ENCODE measurements at regions not wholly inside any gene's neighbourhood (a gene's known extent, or its start where the extent isn't known, plus 50 kb on each side); places are given as distances from the start of the nearest gene placed in this dataset.

DNA sequence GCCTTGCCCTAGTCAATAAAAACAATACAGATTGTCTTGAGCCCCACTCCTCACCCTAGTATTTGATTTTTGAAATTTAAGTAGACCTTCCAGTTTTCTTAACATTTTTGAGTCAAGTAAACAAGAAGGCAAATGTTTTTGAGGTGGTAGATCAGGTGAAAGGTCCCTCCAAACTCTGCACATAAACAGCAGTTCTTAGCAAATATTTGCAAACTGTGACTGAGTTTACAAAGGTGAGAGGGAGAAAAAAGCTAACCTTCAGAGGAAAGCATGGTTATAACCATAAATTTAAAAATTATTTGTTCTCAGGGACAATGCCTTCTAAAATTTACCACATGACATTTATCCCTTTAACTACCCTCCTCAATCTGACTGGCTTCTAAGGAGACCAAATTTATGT, 84.6 kb upstream of the PCDH17 start:
- Histone ChIP-seq H3K36me3 (no peaks in the 10 kb centered on the region), H3K4me1 (no peaks in the 10 kb centered on the region), H3K27me3 (no peaks in the 10 kb centered on the region), H3K4me3 (no peak overlapping the region), H3K9me3 (no peaks in the 10 kb centered on the region), H3K27ac (no peak overlapping the region)
- no peak for TF ChIP-seq POLR2A (IDR thresholded peaks at IDR 0.05)
- TF ChIP-seq, protein P1, sequence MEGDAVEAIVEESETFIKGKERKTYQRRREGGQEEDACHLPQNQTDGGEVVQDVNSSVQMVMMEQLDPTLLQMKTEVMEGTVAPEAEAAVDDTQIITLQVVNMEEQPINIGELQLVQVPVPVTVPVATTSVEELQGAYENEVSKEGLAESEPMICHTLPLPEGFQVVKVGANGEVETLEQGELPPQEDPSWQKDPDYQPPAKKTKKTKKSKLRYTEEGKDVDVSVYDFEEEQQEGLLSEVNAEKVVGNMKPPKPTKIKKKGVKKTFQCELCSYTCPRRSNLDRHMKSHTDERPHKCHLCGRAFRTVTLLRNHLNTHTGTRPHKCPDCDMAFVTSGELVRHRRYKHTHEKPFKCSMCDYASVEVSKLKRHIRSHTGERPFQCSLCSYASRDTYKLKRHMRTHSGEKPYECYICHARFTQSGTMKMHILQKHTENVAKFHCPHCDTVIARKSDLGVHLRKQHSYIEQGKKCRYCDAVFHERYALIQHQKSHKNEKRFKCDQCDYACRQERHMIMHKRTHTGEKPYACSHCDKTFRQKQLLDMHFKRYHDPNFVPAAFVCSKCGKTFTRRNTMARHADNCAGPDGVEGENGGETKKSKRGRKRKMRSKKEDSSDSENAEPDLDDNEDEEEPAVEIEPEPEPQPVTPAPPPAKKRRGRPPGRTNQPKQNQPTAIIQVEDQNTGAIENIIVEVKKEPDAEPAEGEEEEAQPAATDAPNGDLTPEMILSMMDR (IDR thresholded peaks at IDR 0.05) = no peak
- ATAC-seq (peak; percentile 28 to 56 (median 40)), DNase-seq (no peak)
- intact Hi-C loops (cut with DNase I) = no loop called here

DNA sequence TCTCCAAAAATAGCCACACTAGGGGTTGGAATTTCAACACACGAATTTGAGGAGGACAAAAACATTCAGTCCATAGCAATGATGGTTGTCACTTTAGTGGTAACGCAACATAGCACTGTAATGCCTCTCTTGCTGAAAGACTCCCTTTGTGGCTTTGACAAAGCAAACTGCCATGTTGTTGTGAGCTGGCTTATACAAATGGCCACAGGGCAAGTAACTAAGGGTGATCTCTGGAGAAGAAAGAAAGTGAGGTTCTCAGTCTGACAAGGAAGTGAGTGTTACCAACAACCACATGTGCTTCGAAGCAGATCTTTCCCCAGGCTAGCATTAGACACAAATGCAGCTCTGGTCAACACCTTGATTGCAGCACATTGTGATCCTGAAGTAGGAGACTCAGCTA, 79.1 kb upstream of the PCDH17 start:
- no peaks in the 10 kb centered on the region for H3K4me1 ChIP-seq
- intact Hi-C loops (cut with DNase I) = no loop called here
- H3K27me3 ChIP-seq = no peaks in the 10 kb centered on the region
- TF ChIP-seq, protein P1 (IDR thresholded peaks at IDR 0.05) = no peak
- TF ChIP-seq POLR2A (IDR thresholded peaks at IDR 0.05) = no peak
- H3K9me3 ChIP-seq = no peaks in the 10 kb centered on the region
- no peak overlapping the region for H3K4me3 ChIP-seq
- H3K27ac ChIP-seq = no peak overlapping the region
- no peaks in the 10 kb centered on the region for H3K36me3 ChIP-seq
- DNase-seq (no peak), ATAC-seq (no peak)
- 72% methylated on average over 3 of the region's 3 CpGs for WGBS (ENCODE audit: insufficient coverage, low coverage, low lambda C conversion rate, missing lambda C conversion rate)

DNA sequence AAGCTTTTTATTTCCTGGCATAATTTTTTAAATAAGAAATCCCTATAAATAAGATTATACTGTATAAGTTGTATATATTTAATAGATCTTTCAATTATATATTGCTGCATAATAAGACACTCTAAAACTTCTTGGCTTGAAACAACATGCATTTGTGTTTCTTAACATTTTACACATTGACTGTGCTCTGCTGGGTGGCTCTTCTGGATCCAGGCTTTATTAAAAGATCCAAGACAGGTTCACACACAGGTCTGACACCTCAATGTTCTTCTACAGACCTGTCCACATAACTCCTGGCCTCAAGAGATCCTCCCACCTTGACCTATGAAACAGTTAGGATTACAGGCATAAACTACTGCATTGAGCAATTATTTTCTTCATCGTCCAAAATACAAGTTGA, 77.6 kb upstream of the PCDH17 start:
- 48% methylated on average over 1 of the region's 1 CpG for WGBS (ENCODE audit: insufficient coverage, low coverage, low lambda C conversion rate, missing lambda C conversion rate)
- ATAC-seq = no peak
- no peak for DNase-seq
- Histone ChIP-seq H3K4me1 (no peaks in the 10 kb centered on the region), H3K36me3 (no peaks in the 10 kb centered on the region), H3K4me3 (no peak overlapping the region), H3K9me3 (no peaks in the 10 kb centered on the region), H3K27me3 (no peaks in the 10 kb centered on the region), H3K27ac (no peak overlapping the region)
- intact Hi-C loops (cut with DNase I) = no loop called here
- TF ChIP-seq POLR2A (IDR thresholded peaks at IDR 0.05) = no peak
- TF ChIP-seq, protein P1 (IDR thresholded peaks at IDR 0.05) = no peak

DNA sequence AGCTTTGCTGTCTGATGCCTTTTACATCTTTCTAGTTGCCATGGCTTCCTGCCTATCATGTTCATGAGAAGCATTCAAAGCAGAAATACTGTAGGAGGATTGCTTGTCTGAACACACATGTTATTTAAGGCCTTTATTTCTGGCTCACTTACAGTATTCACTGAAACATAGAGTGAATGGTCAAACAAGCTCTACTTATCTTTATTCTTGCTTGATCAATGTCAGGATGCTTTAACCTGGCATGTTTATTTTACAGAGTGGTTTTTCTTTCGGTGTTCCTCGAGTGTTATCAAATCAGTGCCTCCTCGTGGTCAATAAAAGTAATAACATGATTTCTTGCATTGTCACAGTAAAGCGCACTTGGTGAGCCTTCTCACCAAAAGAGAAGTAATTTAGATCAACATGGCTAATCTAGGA, 73.5 kb upstream of the PCDH17 start:
- Histone ChIP-seq H3K36me3 (no peaks in the 10 kb centered on the region), H3K9me3 (no peaks in the 10 kb centered on the region), H3K27ac (no peak overlapping the region), H3K4me3 (no peak overlapping the region), H3K27me3 (no peaks in the 10 kb centered on the region), H3K4me1 (no peaks in the 10 kb centered on the region)
- peak; percentile 79 to 91 (median 82) for ATAC-seq
- intact Hi-C loops (cut with DNase I) = no loop called here
- TF ChIP-seq, protein P1 (IDR thresholded peaks at IDR 0.05) = peak; percentile 35 to 56 (median 45)
- TF ChIP-seq POLR2A (IDR thresholded peaks at IDR 0.05) = no peak
- WGBS (ENCODE audit: insufficient coverage, low coverage, low lambda C conversion rate, missing lambda C conversion rate) = 3% methylated on average over 4 of the region's 4 CpGs
- no peak for DNase-seq

DNA sequence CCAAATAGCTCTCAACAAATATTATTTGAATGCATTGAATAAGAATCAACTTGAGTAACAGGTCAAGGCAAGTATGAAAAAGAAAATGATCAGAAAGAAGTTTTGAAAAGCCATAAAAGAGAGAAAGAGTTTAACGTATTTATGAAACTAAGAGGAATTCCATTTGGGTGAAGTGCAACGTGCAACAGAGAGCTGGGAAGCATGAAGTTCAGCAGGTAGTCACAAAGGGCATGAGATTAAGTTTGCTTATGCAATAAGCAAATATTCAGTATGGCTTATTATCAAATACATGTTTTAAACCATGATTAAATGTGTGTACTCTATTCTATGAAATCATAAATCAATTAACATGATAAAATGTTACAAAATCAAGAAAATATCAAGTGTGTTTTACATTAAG, 62.7 kb upstream of the PCDH17 start:
- Histone ChIP-seq H3K4me3 (no peak overlapping the region), H3K4me1 (peaks cover 0 to 6% (median 0%) of the 10 kb centered on the region in 4 donors), H3K9me3 (no peaks in the 10 kb centered on the region), H3K27me3 (no peaks in the 10 kb centered on the region), H3K27ac (no peak overlapping the region), H3K36me3 (no peaks in the 10 kb centered on the region)
- TF ChIP-seq, protein P1 (IDR thresholded peaks at IDR 0.05) = no peak
- TF ChIP-seq POLR2A (IDR thresholded peaks at IDR 0.05) = no peak
- ATAC-seq = peak; percentile 69 to 84 (median 74)
- WGBS (ENCODE audit: insufficient coverage, low coverage, low lambda C conversion rate, missing lambda C conversion rate) = 8% methylated on average over 2 of the region's 2 CpGs
- intact Hi-C loops (cut with DNase I) = no loop called here
- no peak for DNase-seq

All from right lobe of liver (tissue), 6 donors.